WTC11 (cell line): ENCODE measurements at regions not wholly inside any gene's neighbourhood (a gene's known extent, or its start where the extent isn't known, plus 50 kb on each side); places are given as distances from the start of the nearest gene placed in this dataset.

Experiments
- ATF6 ChIP-seq: sonication (generic); formaldehyde crosslinking; IDR thresholded peaks from 2 replicates; pipeline ENCODE4 v1.8.1; 2023; ENCODE audit warnings: mild to moderate bottlenecking, missing genetic modification reagents
- CREB1 ChIP-seq: sonication (generic); formaldehyde crosslinking; IDR thresholded peaks from 2 replicates; pipeline ENCODE4 v1.8.0; 2023; ENCODE audit warnings: mild to moderate bottlenecking, missing genetic modification reagents
- CTCF ChIP-seq: fragments of 200-600 bp; IDR thresholded peaks from 2 replicates; pipeline ENCODE4 v1.8.0; 2022; ENCODE audit warnings: antibody characterized with exemption
- FOXP1 ChIP-seq: sonication (generic); formaldehyde crosslinking; IDR thresholded peaks from 2 replicates; pipeline ENCODE4 v1.8.0; 2022; ENCODE audit warnings: missing genetic modification reagents, mild to moderate bottlenecking, moderate library complexity, borderline replicate concordance
- FOXP4 ChIP-seq: sonication (generic); formaldehyde crosslinking; IDR thresholded peaks from 2 replicates; pipeline ENCODE4 v1.8.0; 2022; ENCODE audit warnings: mild to moderate bottlenecking, missing genetic modification reagents
- IRF1 ChIP-seq: sonication (generic); formaldehyde crosslinking; IDR thresholded peaks from 2 replicates; pipeline ENCODE4 v1.8.0; 2023; ENCODE audit warnings: missing genetic modification reagents
- MAX ChIP-seq: sonication (generic); formaldehyde crosslinking; IDR thresholded peaks from 2 replicates; pipeline ENCODE4 v1.8.0; 2022; ENCODE audit warnings: mild to moderate bottlenecking, missing genetic modification reagents
- NR1H2 ChIP-seq: sonication (generic); formaldehyde crosslinking; IDR thresholded peaks from 2 replicates; pipeline ENCODE4 v1.9.0; 2021; ENCODE audit warnings: mild to moderate bottlenecking, moderate library complexity, missing genetic modification reagents
- RELA ChIP-seq: sonication (generic); formaldehyde crosslinking; IDR thresholded peaks from 2 replicates; pipeline ENCODE4 v1.8.1; 2022; ENCODE audit warnings: missing genetic modification reagents, mild to moderate bottlenecking, borderline replicate concordance
- ZNF317 ChIP-seq: sonication (generic); formaldehyde crosslinking; IDR thresholded peaks from 2 replicates; pipeline ENCODE4 v1.8.1; 2023; ENCODE audit warnings: low read depth, mild to moderate bottlenecking, moderate library complexity, missing genetic modification reagents, borderline replicate concordance

- TF ChIP-seq CTCF = no peak
- no peak for TF ChIP-seq NR1H2 (CRISPR knock-in tag)
- no peak for TF ChIP-seq FOXP1 (CRISPR knock-in tag)
- no peak for TF ChIP-seq FOXP4
- no peak for TF ChIP-seq ATF6
- TF ChIP-seq ZNF317 (CRISPR knock-in tag) = no peak
- TF ChIP-seq RELA (CRISPR knock-in tag) = no peak
- TF ChIP-seq IRF1 (CRISPR knock-in tag) = no peak
- no peak for TF ChIP-seq CREB1
- no peak for TF ChIP-seq MAX (CRISPR knock-in tag)
Measured at GRCh38 chrX:45778616-45779015, 577.9 kb upstream of the DIPK2B start.
